HG02759 (cell line): ENCODE measurements at regions not wholly inside any gene's neighbourhood (a gene's known extent, or its start where the extent isn't known, plus 50 kb on each side); places are given as distances from the start of the nearest gene placed in this dataset.
"Not testable (repeated sequence)": the region's sequence is repeated elsewhere in the genome, so short reads cannot be mapped to it uniquely, and the experiment has no call there.

Experiments used
- ATAC-seq: cut with Tn5 transposase; IDR thresholded peaks from one replicate; pipeline ENCODE4 v1.9.1; 2021; ENCODE audit warnings: mild to moderate bottlenecking, moderate library complexity; ENCODE audit not compliant: unreplicated experiment

DNA sequence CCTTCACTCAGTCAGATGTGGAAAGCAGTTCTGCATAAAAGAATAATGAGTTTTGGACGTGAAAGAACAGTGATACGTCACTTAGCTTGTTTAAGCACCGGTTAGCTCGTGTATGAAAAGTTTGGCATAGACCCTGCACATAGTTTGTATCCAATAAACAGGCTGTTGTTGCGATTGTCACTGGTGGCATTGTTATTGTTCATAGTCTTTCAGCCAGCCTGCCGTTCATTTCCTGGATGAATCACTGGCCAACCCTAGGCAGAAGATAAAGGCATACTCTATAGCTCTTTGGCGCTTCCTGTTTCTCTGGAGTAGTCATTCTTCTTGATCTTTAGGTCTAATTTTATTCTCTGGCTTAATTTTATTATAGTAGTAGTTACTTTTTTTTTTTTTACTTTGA is 57.8 kb upstream of the ANKRD30A start:
- ATAC-seq = no peak

DNA sequence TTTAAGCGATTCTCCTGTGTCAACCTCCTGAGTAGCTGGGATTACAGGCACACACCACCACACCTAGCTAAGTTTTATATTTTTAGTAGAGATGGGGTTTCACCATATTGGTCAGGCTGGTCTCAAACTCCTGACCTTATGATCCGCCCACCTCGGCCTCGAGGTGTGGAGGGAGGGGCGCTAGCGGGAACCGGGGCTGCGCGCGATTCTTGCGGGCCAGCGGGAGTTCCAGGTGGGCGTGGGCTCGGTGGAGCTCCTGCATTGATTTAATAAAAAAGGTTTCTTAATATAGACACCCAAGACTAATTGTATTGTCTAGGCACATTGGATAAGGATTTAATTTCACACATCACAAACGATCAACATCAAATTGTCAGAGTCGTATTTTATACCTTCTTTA is 63.1 kb upstream of the ANKRD30A start:
- ATAC-seq = not testable (repeated sequence)

DNA sequence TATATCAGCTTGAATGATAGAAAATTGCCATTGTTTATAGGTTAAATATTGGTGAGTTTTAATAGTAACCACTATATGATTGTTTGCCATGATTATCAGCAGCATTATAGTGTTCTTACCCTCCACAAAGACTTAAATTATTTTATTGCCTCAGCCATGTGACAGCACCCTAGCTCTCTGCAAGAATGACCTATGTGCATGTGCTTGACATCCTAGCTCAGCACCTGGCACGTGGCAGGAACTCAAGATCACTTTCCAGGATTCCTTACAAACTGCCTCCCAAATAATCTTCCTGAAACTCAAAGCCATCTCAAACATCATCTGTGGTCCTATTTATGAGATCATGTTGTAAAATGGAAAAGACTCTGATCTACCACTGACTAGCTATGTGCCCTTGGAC is 68.1 kb upstream of the ANKRD30A start:
- ATAC-seq = no peak

DNA sequence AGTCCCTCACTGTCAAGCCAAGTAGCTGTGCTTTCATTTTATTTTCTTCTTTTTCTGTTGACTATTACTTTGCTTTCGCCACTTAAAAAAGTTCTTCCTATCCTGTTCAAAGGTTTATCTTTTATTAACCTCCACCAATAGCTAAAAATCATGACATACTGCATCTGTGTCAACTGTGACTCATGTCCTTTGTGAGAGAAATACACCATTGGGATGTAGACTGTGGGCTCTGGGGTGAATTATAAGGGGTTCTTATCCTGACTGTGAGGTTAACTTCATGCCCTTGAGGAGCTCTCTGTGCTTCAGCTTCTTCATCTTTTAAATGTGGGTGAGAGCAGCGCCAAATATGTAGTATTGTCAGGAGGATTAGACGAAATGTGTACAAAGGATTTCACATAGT is 71.9 kb upstream of the ANKRD30A start:
- ATAC-seq = no peak

DNA sequence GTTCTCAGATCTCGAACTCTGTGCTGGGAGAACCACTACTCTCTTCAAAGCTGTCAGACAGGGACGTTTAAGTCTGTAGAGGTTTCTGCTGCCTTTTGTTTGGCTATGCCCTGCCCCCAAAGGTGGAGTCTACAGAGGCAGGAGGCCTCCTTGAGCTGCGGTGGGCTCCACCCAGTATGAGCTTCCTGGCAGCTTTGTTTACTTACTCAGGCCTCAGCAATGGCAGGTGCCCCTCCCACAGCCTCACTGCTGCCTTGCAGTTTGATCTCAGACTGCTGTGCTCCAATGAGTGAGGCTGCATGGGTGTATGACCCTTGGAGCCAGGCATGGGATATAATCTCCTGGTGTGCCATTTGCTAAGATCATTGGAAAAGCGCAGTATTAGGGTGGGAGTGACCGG is 75.4 kb upstream of the ANKRD30A start:
- not testable (repeated sequence) for ATAC-seq

DNA sequence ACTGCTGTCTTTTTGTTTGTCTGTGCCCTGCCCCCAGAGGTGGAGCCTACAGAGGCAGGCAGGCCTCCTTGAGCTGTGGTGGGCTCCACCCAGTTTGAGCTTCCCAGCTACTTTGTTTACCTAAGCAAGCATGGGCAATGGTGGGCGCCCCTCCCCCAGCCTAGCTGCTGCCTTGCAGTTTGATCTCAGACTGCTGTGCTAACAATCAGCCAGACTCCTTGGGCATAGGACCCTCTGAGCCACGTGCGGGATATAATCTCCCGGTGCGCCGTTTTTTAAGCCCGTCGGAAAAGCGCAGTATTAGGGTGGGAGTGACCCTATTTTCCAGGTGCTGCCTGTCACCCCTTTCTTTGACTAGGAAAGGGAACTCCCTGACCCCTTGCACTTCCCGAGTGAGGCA is 81.1 kb upstream of the ANKRD30A start:
- not testable (repeated sequence) for ATAC-seq

DNA sequence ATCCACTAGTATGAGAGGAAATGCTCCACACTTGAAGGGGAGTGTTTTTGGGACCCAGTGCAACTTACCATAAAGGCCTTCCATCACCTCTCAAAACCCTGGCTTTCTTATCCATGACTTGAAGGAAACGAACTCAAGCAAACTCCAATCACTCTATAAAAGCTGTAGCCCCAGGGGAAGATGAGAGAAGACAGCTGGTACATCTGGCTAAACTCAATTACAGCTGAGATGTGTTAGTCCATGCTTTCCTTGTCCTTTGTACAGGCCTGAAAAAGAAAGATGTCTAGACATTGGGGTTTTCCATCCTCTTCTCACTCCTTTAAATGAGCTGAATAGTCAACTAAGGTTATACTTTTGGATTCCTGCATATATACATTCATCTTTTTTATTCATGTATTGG is 89.5 kb upstream of the ANKRD30A start:
- no peak for ATAC-seq

DNA sequence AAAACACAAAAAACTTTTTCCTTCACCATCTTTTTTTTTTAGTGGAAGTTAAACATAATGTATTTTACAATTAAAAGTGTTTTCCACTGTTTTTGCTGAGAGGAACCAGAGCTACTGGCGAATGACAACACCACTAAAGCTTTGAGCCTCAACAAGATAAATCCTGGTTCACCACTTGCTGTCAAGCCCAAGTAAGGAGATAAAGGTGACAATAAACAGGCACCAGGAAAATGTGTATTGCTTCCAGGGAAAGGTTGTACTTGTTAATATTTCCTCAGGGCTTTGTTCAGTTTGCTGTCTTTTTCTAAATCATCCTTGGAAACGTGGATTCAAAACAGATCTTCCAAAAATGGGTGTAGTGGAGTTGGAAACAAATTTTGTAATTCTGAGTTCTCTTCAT is 109.9 kb upstream of the ANKRD30A start:
- no peak for ATAC-seq

DNA sequence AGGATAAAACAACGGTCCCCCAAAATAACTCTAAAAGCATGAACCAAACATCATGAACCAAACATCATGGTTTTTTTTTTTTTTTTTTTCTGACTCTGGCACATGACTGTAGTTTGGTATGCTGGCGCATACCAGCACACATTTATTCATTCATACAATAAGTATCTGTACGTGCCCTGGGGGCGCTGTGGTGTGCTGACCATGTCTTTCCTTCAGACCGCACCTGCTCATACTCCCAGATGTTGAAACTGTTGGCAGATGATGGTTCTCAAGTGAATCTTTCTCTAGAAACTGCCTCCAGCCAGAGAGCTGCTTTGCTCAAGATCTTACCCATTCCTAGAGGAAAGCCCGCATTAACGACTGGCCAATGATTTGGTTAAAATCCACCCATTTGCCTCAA is 114.7 kb upstream of the ANKRD30A start:
- no peak for ATAC-seq

DNA sequence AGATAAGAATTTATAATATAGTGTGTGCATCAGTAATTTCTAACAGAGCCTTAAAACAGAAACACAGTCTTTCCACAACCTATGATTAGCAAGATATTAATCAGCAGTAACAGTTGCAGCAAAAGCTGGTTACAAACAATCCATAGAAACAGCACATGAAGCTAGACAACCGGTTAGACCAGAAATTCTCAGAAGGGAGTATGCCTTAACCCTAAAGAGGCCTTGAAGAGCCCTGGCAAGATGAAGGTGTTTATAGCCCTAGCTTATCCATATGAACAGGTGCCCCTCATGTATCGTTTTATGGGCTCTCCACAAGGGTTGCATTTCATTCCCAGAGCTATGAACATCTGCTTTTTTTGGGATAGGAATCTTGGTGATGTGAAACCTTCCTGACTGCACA is 117.1 kb upstream of the ANKRD30A start:
- not testable (repeated sequence) for ATAC-seq

DNA sequence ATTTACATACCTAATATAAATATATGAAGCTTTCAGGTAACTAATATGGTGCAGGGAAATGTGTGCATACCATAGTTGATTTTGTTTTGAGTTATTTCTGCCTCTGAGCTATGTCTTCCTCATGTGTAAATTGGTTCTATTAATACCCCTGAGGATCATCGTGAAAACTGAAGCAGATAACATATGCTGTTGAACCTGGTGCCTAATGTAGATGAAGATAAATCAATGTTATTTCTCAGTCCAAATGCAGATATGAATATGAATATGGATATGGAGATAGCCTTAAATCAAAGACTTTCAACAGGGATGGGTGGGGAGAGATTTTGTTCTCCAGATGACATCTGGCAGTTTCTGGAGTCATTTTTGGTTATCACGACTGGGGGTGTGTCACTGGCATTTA is 122.3 kb upstream of the ANKRD30A start:
- ATAC-seq = no peak

DNA sequence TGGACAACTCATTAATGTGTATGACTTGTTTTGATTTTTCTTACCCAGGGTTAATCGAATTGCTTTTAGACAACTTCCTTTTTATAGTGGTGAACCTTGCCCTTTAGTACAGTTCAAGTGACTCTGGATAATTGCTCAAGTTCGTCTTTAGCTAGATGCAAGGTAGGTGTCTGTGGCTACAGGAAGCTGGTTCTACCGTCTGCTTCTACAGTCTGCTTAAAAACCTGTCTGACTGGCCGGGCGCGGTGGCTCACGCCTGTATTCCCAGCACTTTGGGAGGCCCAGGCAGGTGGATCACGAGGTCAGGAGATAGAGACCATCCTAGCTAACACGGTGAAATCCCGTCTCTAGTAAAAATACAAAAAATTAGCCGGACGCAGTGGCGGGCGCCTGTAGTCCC is 129.6 kb upstream of the ANKRD30A start:
- ATAC-seq = not testable (repeated sequence)

DNA sequence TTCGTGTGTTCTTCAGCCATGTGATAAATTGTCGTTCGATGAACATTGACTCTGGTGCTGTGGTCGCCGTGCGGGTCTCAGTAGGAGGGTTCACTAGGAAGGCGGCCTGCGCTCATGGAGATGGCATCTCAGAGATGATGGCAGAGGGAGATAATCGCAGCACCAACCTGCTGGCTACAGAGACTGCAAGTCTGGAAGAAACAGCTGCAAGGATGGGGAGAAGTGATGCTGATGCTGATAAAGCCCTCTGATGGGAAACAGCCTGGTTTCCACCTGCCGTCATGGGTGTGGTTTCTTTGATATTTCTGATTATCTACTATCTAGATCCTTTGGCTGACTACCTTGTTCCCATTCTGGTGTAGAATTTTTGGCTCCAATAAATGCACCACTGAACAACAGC is 130.5 kb upstream of the ANKRD30A start:
- no peak for ATAC-seq

DNA sequence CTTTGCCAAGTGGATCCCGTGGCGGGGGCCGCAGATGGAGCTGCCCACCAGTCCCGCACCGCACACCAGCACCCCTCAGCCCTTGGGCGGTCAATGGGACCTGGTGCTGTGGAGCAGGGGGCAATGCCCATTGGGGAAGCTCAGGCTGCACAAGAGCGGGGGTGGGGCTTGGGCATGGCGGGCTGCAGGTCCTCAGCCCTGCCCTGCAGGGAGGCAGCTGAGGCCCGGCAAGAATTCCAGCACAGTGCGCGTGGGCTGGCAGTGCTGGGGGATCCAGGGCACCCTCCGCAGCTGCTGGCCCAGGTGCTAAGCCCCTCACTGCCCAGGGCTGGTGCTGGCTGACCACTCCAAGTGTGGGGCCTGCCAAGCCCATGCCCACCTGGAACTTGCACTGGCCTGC is 136.2 kb upstream of the ANKRD30A start:
- ATAC-seq = no peak

DNA sequence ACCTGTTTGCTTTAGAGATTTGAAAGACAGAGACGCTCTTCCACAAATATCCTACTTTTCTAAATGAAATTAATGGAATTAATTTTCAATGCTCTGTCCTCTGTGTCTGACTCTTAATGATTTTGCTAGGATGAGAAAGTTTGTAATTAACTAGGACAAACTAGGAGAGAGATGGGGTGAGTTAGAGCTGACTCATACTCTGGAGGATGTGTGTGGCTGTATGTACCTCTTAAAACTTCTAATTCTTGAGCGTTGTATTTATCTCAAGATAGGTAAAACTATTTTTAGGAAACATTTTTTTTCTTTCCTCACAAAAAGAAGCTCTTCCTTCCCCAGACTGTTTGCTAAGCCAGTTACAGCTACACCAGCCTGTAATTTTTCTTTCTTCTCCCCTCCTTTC is 178.8 kb upstream of the ANKRD30A start:
- no peak for ATAC-seq

DNA sequence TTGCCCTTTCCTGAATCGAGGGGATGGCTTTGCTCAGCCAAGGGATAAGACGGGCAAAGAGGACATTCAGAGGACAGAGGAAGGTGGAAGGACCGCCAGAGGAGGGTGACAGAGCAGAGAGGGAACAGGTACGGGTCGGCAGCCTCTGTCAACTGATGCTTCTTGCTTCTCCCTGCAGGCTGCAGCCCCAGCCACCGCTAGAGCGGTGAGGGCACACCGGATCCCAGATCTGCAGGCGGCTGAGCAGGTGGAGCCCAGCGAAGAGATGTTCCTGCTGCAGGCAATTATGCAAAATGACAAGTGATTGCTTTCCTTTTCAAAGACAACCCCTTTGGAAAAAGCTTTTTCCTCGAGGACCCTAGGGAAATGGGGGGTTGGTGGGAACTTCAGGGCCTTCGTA is 181.9 kb upstream of the ANKRD30A start:
- ATAC-seq = no peak

DNA sequence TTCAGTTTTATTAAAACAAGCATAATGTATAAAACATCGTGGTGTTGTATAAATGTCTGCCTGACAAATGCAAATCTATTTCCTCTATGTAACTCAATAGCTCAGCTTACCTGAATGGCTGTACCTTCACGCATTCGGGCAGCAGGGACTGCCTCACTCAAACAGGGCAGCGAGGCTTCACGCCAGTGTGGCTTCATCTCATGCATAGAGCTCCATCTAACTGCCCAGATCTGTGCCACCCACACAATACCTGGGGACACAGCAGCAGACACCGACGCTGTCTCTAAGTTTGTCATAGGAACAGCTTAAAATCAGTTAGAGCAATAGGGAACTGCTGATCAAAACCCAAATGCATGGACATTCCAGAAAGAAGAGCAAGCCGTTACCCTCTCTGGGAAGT is 182.8 kb upstream of the ANKRD30A start:
- ATAC-seq = no peak

DNA sequence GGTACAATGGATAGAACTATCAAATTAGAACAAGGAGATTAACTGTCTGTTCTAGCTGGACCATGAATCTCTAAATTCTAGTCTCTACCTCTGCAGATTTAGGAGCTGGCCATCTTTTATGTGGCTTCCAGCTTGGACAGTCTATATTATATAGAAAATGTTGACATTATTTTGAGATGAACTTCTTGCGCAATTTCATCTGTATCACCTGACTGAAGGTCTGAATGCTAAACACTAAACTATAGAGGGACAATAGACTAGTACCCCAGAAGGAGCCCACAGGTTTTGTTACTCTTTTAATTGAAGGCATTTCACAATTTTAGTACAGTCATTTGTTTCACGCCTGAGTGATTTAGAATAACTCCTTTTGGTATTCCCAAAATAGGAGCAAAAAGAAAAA is 222.4 kb upstream of the ANKRD30A start:
- no peak for ATAC-seq

DNA sequence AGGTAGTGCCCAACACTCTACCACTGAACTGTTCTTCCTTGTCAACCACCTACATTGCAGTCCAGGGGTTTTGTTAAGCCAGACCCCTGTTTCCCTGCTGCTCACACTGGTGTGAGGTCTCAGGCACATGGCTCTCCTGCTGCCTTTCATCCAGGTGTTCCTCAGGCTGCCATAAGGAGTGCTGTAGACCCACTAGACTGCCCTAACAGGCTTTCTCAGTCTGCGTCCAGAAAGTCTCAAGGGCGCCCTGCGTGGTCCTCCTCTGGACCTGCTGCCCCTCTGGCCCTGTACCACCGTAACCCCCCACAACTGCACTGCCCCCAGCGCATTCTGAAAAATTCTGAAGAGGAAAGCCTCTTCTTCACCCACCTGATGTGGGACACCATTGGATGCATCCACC is 225.7 kb upstream of the ANKRD30A start:
- no peak for ATAC-seq

DNA sequence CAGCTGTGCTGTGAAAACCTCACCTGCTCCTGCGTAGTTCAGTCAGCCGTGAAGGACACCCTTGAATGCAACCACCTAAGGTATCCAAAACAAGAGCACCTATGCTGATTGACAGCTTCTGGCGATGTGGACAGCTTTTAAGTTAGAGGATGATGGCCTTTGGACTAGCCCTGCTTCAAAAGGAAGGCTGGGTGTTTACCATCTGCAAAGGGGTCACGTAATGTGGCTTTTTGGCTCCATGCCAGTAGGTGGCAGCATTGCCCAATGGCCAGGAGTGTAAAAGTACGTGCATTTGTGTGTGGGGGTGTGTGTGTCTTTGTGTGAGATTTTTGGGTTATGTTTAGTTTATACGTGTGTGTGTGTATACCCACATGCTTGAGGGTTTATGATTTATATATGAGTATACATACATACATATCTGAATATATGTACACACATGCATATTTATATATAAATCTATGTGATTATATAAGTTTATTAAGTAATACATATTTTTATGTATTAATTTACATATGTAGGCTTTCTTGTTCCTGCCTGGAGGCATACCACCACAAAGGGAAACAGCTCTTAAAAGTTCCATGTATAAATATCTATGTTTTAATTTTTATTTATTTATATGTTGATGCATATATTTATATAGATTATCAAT is 236.3 kb upstream of the ANKRD30A start:
- ATAC-seq = peak; percentile 90

DNA sequence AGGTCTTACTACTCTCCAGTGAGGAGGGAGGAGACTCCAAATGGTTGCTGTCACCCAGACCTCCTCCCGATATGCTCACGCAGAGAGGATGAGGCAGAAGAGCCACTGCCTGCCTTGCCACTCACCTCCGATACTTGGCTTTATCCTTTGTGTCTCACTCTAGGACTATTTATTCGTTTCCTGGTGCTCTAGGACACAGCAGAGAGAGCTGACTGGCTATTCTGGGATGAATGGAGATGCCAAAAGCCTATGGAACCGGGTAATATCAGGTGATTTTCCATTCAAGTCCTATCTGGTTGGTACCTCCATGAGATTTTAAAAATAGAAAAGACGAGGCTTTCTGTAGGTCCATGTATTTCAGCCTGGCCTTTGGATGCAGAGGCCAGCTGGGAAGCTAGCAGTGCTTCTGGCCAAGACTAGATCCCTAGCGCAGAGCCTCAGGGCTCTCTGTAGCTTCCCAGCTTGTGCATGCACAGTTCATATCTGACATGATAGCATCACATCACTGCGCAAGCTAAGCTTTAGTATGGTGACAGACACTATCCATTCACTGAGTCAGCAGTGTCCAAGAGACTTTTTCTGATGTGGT is 239.0 kb upstream of the ANKRD30A start:
- no peak for ATAC-seq

DNA sequence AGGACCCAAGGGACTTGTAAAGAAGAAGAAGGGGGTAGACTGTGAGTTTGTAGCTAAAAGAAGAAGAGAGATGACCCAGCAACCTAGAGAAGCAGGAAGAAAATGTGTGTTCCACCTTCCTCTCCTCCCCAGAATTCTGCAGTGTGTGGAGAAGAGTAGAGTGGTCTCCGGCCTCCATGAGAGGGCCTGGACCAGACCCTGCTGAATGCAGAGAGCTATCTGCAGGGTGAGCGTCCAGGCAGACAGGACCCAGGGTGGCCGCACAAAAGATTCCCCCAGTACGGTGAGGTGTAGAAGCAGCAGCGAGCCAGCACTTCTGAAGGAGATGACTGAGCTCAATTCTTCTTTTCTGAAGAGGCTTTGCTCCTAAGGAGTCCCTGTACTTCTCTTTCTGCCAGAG is 239.7 kb upstream of the ANKRD30A start:
- no peak for ATAC-seq

DNA sequence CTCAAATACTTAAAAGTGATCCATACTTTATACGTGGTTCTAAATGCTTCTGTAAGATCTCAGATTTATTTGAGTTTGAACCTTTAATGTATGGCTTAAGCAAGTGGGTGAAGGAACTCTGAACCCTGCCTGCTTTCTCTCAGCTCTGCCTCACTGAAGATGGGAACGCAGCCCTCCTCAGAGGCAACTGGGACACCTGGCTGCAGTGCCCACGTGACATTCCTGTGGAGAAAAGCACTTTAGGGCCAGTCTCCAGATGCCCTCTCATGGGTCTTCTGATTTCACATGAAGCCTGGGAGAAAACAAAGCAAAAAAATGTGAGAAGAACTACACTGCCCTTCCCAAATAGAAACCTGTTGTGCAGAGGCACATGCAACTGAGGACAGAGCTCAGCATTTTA is 242.6 kb upstream of the ANKRD30A start:
- no peak for ATAC-seq
